BE2C (cell line): ENCODE measurements at regions not wholly inside any gene's neighbourhood (a gene's known extent, or its start where the extent isn't known, plus 50 kb on each side); places are given as distances from the start of the nearest gene placed in this dataset.

ENCODE experiments used
- DNase-seq: peaks from one replicate; pipeline ENCODE4 v3.0.0-alpha.2; 2020
- H3K27me3 ChIP-seq: fragments of 250-450 bp; sonication (Bioruptor Pico); 2 replicates; pipeline ENCODE4 v1.5.1; 2020; ENCODE audit warnings: mild to moderate bottlenecking
- H3K36me3 ChIP-seq: fragments of 250-450 bp; sonication (Bioruptor Pico); 2 replicates; pipeline ENCODE4 v1.5.1; 2020; ENCODE audit warnings: mild to moderate bottlenecking
- H3K4me1 ChIP-seq: fragments of 250-450 bp; sonication (Bioruptor Pico); 2 replicates; pipeline ENCODE4 v1.5.1; 2020
- H3K4me3 ChIP-seq: 2 replicates; pipeline ENCODE4 v1.5.1; 2011; ENCODE audit warnings: low read depth, low read length
- H3K9me3 ChIP-seq: fragments of 250-450 bp; sonication (Bioruptor Pico); 2 replicates; pipeline ENCODE4 v1.5.1; 2020
- TF ChIP-seq, protein P1 (sequence below): IDR thresholded peaks from 2 replicates; pipeline ENCODE4 v1.5.1; 2012; ENCODE audit warnings: mild to moderate bottlenecking, low read depth, low read length

DNA sequence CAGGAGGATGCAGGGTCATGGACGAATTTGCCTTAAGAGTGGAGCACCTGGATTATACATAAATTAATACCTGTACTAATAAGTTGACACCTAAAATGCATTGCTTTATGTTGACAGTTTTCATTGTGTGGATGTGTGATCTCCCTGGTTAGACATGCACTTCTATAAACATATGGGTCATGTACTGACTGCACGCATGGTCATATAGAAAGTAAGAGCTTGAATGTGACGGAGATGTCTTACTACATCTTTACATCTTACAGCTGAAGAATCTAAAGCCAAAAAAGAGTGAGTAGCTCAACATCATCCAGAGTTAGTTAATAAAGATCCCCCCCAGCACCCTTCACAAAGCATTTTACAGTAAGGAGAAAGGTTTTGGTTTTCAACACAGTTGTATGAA, 408.4 kb upstream of the JARID2 start:
- no peak for DNase-seq
- H3K4me1 ChIP-seq = no peaks in the 10 kb centered on the region
- H3K27me3 ChIP-seq = no peaks in the 10 kb centered on the region
- TF ChIP-seq, protein P1, sequence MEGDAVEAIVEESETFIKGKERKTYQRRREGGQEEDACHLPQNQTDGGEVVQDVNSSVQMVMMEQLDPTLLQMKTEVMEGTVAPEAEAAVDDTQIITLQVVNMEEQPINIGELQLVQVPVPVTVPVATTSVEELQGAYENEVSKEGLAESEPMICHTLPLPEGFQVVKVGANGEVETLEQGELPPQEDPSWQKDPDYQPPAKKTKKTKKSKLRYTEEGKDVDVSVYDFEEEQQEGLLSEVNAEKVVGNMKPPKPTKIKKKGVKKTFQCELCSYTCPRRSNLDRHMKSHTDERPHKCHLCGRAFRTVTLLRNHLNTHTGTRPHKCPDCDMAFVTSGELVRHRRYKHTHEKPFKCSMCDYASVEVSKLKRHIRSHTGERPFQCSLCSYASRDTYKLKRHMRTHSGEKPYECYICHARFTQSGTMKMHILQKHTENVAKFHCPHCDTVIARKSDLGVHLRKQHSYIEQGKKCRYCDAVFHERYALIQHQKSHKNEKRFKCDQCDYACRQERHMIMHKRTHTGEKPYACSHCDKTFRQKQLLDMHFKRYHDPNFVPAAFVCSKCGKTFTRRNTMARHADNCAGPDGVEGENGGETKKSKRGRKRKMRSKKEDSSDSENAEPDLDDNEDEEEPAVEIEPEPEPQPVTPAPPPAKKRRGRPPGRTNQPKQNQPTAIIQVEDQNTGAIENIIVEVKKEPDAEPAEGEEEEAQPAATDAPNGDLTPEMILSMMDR = no peak
- H3K36me3 ChIP-seq = no peaks in the 10 kb centered on the region
- no peaks in the 10 kb centered on the region for H3K9me3 ChIP-seq
- H3K4me3 ChIP-seq = no peak overlapping the region

DNA sequence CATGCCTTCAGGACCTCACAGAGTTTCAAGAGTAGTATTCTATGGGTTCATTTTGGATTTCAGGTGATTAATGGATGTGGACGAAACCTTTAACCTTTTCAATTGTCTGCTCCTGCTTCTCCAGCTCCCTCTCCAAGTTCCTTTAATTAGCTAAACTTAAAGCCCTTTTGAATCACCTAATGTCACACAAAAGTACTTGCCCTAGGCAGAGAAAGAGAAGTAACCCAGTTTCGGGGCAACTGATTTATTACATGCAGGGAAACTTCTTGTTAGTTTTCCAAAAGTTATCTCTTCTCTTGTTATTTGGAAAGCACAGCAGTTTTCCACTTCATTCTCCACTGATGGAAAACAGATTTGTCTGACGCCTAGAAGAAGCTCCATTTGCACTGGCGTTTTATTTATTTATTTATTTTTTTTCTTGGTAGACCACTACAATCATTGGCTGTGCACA, 407.7 kb upstream of the JARID2 start:
- H3K4me1 ChIP-seq = no peaks in the 10 kb centered on the region
- no peaks in the 10 kb centered on the region for H3K27me3 ChIP-seq
- no peak overlapping the region for H3K4me3 ChIP-seq
- TF ChIP-seq, protein P1 = no peak
- H3K9me3 ChIP-seq = no peaks in the 10 kb centered on the region
- no peaks in the 10 kb centered on the region for H3K36me3 ChIP-seq
- no peak for DNase-seq

DNA sequence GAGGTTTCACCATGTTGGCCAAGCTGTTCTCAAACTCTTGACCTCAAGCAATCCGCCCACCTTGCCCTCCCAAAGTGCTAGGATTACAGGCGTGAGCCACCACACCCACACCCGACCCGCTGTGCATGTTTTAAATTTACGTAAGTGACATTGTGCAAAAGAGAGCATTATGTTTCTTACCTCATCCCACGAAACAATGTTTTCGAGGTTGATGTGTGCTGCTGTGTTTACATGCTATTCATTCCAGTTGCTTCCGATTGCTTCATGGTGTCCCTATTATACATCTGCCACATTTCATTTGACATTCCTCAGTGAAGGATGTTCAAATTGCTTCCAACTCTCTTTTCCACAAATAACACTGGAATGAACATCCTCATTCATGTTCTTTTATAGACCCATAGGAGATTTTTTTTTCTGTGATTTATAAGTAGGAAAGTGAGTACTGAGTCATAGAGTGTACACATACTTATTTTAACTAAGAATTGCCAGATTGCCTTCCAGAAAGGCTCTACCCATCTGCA, 403.9 kb upstream of the JARID2 start:
- TF ChIP-seq, protein P1 = no peak
- Histone ChIP-seq H3K4me1 (no peaks in the 10 kb centered on the region), H3K27me3 (no peaks in the 10 kb centered on the region), H3K9me3 (no peaks in the 10 kb centered on the region), H3K4me3 (no peak overlapping the region), H3K36me3 (no peaks in the 10 kb centered on the region)
- DNase-seq = no peak

DNA sequence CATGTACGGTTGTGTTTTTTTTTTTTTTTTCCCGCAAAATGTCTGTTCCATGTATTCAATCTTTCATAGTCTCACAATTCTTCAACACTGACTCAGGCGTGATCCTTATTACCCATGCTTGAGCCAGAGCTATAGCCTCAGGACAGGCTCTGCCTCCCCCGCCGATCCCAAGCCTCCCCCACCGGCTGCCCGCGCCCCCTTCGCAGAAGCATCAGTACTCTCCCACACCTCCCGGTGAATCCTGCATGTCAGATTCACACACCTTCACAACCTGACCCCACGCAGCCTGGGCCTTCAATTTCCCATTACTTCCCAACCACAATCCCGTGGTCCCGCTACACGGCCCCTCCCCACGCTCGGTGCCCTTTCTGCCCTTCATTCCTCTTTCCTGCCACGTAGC, 401.5 kb upstream of the JARID2 start:
- Histone ChIP-seq H3K4me1 (no peaks in the 10 kb centered on the region), H3K36me3 (no peaks in the 10 kb centered on the region), H3K27me3 (no peaks in the 10 kb centered on the region), H3K9me3 (no peaks in the 10 kb centered on the region), H3K4me3 (no peak overlapping the region)
- DNase-seq = no peak
- TF ChIP-seq, protein P1 = no peak

DNA sequence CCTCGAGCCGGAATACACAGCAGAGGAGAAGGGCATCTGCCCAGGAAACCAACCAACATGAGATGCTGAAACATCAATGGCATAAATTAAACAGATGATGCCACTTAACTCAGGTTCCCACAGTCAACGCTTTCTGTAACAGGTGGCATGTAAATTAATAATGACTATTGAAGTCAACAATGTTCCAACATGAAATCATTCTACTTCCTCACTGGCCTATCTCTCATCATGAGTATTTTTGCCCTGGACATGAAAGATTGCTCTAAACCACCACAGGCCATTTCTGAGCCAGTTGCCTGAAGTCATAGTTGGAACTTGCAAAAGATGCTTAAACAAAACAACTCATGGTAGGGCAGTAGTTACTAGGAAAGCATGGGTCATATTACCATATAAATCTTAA, 397.9 kb upstream of the JARID2 start:
- DNase-seq = no peak
- TF ChIP-seq, protein P1 = no peak
- no peaks in the 10 kb centered on the region for H3K36me3 ChIP-seq
- no peaks in the 10 kb centered on the region for H3K4me1 ChIP-seq
- H3K4me3 ChIP-seq = no peak overlapping the region
- no peaks in the 10 kb centered on the region for H3K27me3 ChIP-seq
- H3K9me3 ChIP-seq = no peaks in the 10 kb centered on the region

DNA sequence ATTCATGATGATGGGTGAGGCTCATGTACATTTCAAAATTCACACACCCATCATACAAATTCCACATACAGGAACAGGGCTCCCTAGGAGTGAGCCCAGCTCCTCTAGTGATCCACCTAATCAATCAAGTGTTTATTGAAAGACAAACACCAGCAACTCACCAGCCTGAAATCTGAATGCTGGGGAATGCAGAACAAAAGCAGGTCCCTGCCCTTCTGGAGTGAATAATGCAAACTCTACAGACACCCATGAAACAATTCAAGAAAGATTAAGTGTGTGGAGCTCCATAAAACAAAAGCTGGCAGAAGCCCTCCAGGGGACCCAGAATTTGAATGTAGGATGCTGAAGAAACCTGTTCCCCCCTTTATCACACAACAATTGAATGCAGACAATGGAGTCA, 396.7 kb upstream of the JARID2 start:
- no peak for DNase-seq
- Histone ChIP-seq H3K27me3 (no peaks in the 10 kb centered on the region), H3K36me3 (no peaks in the 10 kb centered on the region), H3K9me3 (no peaks in the 10 kb centered on the region), H3K4me1 (no peaks in the 10 kb centered on the region), H3K4me3 (no peak overlapping the region)
- TF ChIP-seq, protein P1 = no peak
